ENCODE measurements at regions not wholly inside any gene's neighbourhood (a gene's known extent, or its start where the extent isn't known, plus 50 kb on each side); places are given as distances from the start of the nearest gene placed in this dataset.

DNA sequence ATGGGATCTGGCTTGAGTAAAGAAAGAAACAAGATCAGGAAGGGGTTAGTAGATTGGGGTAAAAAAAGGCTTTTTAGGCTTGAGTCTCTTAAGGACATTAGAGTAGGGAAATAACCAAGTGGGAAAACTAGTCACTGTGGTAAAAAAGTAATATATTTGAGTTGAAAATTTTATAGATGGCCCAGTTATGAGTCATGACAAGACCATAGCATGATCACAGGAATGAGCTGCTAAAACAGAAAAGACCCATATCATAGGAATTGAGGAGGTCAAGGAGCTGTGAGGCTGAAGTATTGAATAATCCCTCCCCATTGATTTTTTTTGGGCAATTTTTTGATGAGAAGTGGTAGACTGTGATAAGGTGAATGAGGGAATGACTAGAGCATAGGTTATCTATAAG is 69.2 kb upstream of the TBC1D5 start:
- DNase-seq (ENCODE audit: low read depth in 2 of 3, low spot score in 1 of 3) = no peak

DNA sequence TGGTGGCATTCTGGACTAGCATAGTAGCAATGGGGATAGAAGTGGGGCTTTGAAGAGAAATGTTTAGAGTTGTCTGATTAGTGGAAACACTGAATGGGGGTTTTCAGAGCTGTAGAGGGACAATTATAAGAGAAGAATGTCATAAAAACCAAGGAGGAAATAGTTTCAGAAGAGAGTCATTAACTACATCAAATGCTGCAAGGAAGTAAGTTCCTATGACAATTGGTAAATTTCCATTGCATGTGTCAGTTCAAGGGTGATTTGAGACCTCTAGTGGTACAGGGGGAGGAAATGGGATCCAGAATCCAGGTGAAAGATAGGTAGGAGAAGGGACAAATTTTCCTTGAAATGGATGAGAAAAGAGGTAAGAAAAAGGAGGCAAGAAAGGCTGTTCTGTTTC is 68.3 kb upstream of the TBC1D5 start:
- no peak for DNase-seq (ENCODE audit: low read depth in 2 of 3, low spot score in 1 of 3)

DNA sequence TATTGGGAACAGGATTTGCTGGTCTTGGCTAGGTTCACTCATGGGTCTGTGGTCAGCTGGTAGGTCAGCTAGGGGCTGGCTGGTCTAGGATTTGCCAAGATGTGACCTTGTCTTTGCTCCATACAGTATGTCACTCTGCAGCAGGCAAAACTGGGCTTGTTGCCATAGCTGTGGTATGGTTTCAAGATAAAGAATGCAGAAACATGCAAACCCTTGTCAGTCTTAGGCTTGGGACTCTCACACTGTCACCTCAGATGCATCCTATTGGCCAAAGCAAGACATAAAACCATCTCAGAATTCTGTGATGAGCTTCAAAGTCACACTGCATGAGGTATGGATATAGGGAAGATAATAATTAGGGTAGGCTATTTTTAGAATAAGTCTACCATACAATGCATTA is 66.6 kb upstream of the TBC1D5 start:
- DNase-seq (ENCODE audit: low read depth in 2 of 3, low spot score in 1 of 3) = no peak

DNA sequence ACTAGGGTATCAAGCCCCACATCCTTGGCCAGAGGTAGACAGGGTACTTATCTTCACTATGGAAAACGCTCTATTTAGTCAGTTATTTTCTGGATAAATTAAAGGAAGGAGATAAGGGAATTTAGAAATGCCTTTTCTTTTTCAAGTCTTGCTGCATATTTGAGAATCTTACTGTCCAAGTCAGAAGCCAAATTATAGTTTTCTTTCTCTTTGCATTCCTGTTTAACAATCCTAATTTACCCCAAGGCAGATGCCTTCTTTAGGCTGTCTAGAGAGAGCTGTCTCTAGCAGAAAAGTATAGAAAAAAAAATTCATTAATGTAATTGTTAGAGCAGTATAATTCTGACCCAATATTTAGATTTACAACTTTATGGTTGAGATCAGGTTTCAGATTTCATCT is 64.4 kb upstream of the TBC1D5 start:
- no peak for DNase-seq (ENCODE audit: low read depth in 2 of 3, low spot score in 1 of 3)

DNA sequence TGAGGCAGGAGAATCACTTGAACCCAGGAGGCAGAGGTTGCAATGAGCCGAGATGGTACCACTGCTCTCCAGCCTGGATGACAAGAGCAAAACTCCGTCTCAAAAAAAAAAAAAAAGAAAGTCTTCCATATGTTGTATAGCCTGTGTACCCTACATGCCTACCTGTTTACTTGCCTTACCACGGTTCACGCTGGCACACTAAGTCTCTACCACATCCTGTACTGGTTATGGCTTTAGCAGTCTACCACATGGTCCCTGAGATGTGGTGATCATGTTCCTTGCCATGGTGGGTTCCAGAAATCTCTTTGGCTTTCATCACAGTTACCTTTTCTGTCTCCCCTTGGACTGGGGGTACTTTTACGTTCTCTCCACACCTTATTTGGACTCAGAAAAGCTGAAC is 63.8 kb upstream of the TBC1D5 start:
- DNase-seq (ENCODE audit: low read depth in 2 of 3, low spot score in 1 of 3) = no peak

DNA sequence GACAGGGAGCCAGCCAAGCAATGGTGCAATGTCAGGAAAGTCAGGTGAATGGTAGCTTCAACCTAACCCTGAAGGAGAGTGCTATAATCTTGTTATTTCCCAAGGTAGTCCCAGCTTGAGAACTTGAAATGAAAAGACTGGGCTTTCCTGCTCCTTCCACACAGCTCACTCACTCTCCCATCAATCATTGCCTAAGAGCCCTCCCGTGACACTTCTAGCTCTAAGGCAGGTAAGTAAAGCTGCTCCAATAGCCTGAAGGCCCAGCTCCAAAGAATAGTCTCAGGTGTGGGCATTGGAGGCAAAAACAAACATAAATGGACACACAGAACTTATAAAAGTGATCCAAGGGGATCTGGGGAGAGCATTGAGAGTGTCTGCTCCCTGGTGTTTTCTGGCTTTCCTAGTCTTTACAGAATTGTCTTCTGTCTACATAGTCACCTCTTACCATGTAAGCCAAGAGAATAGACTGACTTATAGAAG is 63.1 kb upstream of the TBC1D5 start:
- DNase-seq (ENCODE audit: low read depth in 2 of 3, low spot score in 1 of 3) = no peak

DNA sequence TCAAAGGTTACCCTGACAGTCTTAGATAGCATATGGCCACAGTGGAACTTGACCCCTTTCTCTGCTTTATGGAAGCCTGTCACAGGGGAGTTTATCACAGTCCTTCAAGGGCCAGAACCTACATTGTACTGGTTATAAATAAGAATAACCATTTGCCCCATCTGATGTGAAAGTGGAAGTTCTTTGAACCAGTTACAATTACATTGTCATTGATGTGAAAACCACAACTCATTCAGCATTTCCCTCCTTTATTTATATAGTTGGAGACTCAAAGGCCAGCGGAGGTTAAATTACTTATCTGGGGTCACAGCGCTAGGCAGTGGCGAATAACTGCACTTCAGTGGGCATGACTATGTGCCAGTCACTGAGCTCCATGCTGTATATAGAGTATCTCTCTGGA is 60.5 kb upstream of the TBC1D5 start:
- DNase-seq (ENCODE audit: low read depth in 2 of 3, low spot score in 1 of 3) = no peak

DNA sequence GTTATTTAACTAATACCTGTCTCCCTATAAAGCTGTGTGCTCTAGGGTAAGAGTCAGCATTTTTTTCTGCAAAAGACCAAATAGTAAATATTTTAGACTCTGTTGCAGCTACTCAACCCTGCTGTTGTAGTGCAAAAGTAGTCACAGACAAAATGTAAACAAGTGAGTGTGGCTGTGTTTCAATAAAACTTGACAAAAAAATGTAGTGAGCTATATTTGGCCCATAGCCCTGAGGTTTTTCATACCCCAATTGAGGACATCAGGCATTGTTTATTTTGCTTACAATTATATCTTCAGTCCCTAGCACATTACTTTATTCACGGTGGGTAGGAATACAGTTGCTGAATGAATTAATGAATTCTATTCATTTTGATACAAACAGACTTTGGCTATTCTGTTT is 58.7 kb upstream of the TBC1D5 start:
- DNase-seq (ENCODE audit: low read depth in 2 of 3, low spot score in 1 of 3) = no peak

DNA sequence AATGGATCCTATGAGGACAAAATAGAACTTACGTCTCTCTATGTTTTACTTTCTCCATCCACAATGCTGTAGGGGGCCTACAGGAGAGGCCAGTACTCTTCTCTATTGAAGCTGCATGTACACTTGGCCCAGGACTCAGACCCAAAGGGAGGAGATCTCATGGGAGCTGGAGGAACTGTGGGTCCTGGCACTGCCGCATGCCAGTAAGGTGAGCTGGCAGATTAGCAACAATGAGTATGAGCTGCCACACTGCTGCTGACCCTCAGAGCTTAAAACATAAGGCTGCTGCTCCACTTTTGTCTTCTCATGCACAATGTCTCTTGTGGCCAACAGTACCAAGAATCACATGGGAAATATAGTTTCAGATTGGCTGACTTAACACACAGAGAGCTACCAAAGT is 57.8 kb upstream of the TBC1D5 start:
- DNase-seq (ENCODE audit: low read depth in 2 of 3, low spot score in 1 of 3) = no peak

DNA sequence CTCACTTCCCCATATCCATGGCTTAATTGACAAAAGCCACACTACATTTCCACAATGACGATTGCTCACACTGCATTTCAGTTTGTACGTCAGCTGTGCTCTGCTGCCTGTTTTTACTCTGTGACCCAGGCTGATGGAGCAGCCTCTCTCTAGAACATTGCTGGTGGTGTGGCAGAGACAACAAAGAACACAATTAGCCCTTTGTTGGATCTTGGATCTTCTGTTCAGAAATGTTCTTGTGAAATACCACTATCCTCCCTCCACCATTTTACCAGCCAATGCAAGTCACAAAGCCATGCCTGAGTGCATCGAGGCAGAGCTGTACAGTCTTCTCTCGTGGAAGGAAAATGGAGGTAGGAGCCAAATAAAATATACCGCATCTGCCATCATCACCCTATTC is 56.9 kb upstream of the TBC1D5 start:
- DNase-seq (ENCODE audit: low read depth in 2 of 3, low spot score in 1 of 3) = no peak

DNA sequence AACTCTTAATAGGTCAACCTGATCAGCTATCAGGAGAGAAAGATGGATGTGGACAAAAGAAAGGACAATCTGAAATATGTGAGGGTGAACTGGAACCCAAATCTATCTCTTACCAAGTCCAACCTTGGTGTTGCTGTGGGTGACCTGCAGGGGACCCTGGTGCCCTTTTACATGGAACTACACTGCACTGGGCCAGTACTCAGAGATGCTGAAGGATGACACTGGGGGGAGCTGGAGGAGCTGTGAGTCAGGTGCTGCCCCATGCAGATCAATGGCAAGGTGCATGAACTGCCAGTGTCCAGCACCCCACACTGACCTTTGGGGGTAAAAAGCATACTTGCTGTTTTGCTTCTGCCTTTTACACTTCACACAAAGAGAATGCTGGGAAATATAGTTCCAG is 55.6 kb upstream of the TBC1D5 start:
- no peak for DNase-seq (ENCODE audit: low read depth in 2 of 3, low spot score in 1 of 3)

DNA sequence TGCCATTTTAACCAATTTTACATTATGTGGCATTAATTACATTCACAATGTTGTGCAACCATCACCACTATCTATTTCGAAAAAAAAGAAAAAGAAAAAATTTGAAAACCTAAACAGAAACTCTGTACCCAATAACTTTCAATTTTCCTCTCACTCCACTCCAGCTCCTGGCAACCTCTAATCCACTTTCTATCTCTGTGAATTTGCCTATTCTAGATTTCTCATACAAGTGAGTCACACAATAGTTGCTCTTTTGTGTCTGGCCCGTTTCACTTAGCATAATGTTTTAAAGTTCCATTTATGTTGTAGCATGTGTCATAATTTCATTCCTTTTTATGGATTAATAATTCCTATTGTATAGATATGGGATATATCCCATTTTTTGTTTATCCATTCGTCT is 53.3 kb upstream of the TBC1D5 start:
- no peak for DNase-seq (ENCODE audit: low read depth in 2 of 3, low spot score in 1 of 3)

DNA sequence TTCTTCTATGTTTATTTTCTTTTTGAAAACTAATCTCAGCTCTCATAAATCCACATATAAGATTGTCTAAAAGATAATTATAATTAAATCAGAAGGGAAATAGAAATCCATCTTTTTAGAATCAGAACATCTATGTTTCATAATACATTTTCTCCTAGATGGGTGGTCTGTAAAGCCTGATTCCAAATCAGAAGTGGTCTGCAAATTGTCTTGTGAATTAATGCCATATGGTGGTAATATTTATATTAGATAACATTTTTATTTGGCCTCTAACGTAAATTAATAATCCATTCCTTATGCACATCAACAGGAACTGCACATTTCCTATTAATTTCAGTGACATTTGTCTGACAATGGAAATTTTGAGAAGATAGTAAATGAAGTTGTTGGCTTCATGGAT is 52.8 kb upstream of the TBC1D5 start:
- DNase-seq (ENCODE audit: low read depth in 2 of 3, low spot score in 1 of 3) = no peak

DNA sequence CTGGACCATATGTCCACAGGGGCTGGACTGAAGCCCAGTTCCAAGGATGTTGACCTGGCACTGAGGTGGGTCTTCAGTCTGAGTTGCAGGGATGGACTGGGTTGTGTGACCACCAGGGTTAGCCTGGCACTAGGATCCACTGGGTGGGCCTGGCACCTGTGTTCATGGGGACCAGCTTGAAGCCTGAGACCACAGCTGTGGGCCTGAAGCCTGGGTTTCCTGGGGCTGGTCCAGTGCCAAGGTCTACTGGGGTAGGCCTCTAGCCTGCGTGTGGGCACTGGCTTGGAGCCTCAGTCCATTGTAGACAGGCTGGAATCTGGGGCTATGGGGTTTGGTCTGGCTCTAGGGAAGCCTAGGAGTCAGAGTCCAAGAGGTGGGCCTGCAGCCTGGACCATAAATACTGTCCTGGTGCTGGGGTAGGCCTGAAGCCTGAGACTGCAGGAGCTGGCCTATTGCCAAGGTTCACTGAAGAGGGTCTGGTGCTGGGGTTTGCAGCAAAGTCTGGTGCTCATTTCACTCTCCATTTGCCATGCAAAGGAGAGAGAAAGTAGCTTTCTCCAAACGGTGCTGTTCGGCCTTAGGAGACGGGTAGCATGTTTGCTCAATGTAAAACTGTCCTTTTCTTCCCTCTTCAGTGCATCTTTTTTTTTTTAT is 51.2 kb upstream of the TBC1D5 start:
- DNase-seq (ENCODE audit: low read depth in 2 of 3, low spot score in 1 of 3) = no peak
